Pancreas (tissue), 10 donors: ENCODE measurements at regions not wholly inside any gene's neighbourhood (a gene's known extent, or its start where the extent isn't known, plus 50 kb on each side); places are given as distances from the start of the nearest gene placed in this dataset.

Experiments
- ATAC-seq, 4 donors: fragments of 200-7000 bp; cut with Tn5 transposase; one replicate each; pipeline versions ENCODE4 v1.8.0 to v1.9.1; 2020; ENCODE audit warnings: mild to moderate bottlenecking in 4 of 4, moderate library complexity in 4 of 4
- DNase-seq, 6 donors: peaks; one replicate each; pipeline ENCODE4 v3.0.0-alpha.2; 2020
- FAIRE-seq: peaks from 2 replicates; lab custom pipeline; 2012; peaks lifted over from hg19 to GRCh38; lab: Jason Lieb, UNC
- H3K27ac ChIP-seq, 4 donors: fragments of 200-600 bp; sonication (generic); 1 replicate in 3 of 4; 2 replicates in 1 of 4; pipeline versions ENCODE4 v1.5.0 to v1.8.0; 2020
- H3K27me3 ChIP-seq, 4 donors: fragments of 200-600 bp; one replicate each; pipeline ENCODE4 v1.8.0; 2021
- H3K36me3 ChIP-seq, 3 donors: fragments of 200-600 bp; sonication (generic) in 1 of 3; one replicate each; pipeline versions ENCODE4 v1.5.0 to v1.8.0; 2020 to 2021
- H3K4me1 ChIP-seq, 3 donors: fragments of 200-600 bp; one replicate each; pipeline ENCODE4 v1.8.0; 2021
- H3K4me3 ChIP-seq, 4 donors: fragments of 200-600 bp; sonication (generic) in 2 of 4; one replicate each; pipeline versions ENCODE4 v1.5.0 to v1.8.0; 2020 to 2021
- H3K9me3 ChIP-seq, 4 donors: fragments of 200-600 bp; one replicate each; pipeline ENCODE4 v1.8.0; 2021
- CTCF ChIP-seq, 4 donors: fragments of 200-600 bp; sonication (generic) in 3 of 4; IDR thresholded peaks; one replicate each; pipeline versions ENCODE4 v1.5.0 to v1.8.0; 2021; ENCODE audit warnings: antibody characterized with exemption in 4 of 4
- WGBS, 2 donors: extraction: QIAGEN DNeasy Blood & Tissue Kit; methylation state at CpG; one replicate each; pipeline ENCODE4 v1.1.7; 2013; 5-methylcytosine and 5-hydroxymethylcytosine counted together
- intact Hi-C, 3 donors: fragments of 100-400 bp; cut with DNase I; formaldehyde crosslinking; loops; one replicate each; pipeline versions ENCODE4 v1.11.1 to v1.14.2; 2022
- donor health status: healthy with polysubstance abuse.
- donor health status: DM: no; HTN: no; CAD: no; lungs with moderate emphysema.
- donor health status: DM: no; HTN: no; CAD: no.
- donor health status: control.
- donor health status: control.
- donor health status: Bipolar disorder and iron deficiency.
- donor health status: DM: yes; HTN: yes; CAD: no.
- donor health status: DM: no; HTN: no; CAD: no.
- donor health status: DM: no; HTN: no; CAD: no.
- donor health status: DM: yes; HTN: yes; CAD: no.

- no peak for TF ChIP-seq CTCF (IDR thresholded peaks at IDR 0.05)
- no peak overlapping the region for H3K4me3 ChIP-seq
- no peaks in the 10 kb centered on the region for H3K9me3 ChIP-seq
- no peak for ATAC-seq
- no peak for DNase-seq
- 63 to 71% methylated on average over 2 of the region's 2 CpGs for WGBS, 2 donors
- no peak for FAIRE-seq
- no peaks in the 10 kb centered on the region for H3K36me3 ChIP-seq
- intact Hi-C loops = no loop called here
- H3K27me3 ChIP-seq = no peaks in the 10 kb centered on the region
- no peaks in the 10 kb centered on the region for H3K4me1 ChIP-seq
- H3K27ac ChIP-seq = no peak overlapping the region
These were observed 907.9 kb downstream of the IGSF11 start for GRCh38 chr3:118126751-118127150.

GRCh38 chr3:118127992-118128391, 906.7 kb downstream of the IGSF11 start:
- no peaks in the 10 kb centered on the region for H3K36me3 ChIP-seq
- H3K27me3 ChIP-seq = no peaks in the 10 kb centered on the region
- 44 to 49% methylated on average over 1 of the region's 1 CpG for WGBS, 2 donors
- DNase-seq (no peak), ATAC-seq (no peak), FAIRE-seq (no peak)
- H3K4me1 ChIP-seq = no peaks in the 10 kb centered on the region
- no peak overlapping the region for H3K27ac ChIP-seq
- no peak overlapping the region for H3K4me3 ChIP-seq
- no peak for TF ChIP-seq CTCF (IDR thresholded peaks at IDR 0.05)
- intact Hi-C loops = no loop called here
- H3K9me3 ChIP-seq = no peaks in the 10 kb centered on the region

GRCh38 chr3:118128886-118129285, 905.8 kb downstream of the IGSF11 start:
- ATAC-seq (no peak), FAIRE-seq (no peak), DNase-seq (no peak)
- no peaks in the 10 kb centered on the region for H3K9me3 ChIP-seq
- intact Hi-C loops = no loop called here
- no peak for TF ChIP-seq CTCF (IDR thresholded peaks at IDR 0.05)
- no peaks in the 10 kb centered on the region for H3K27me3 ChIP-seq
- no peak overlapping the region for H3K4me3 ChIP-seq
- 16 to 21% methylated on average over 1 of the region's 1 CpG for WGBS, 2 donors
- H3K27ac ChIP-seq = no peak overlapping the region
- H3K4me1 ChIP-seq = no peaks in the 10 kb centered on the region
- H3K36me3 ChIP-seq = no peaks in the 10 kb centered on the region

- Histone ChIP-seq H3K36me3 (no peaks in the 10 kb centered on the region), H3K4me1 (no peaks in the 10 kb centered on the region), H3K27ac (no peak overlapping the region), H3K4me3 (no peak overlapping the region), H3K9me3 (no peaks in the 10 kb centered on the region), H3K27me3 (no peaks in the 10 kb centered on the region)
- DNase-seq (no peak), ATAC-seq (no peak), FAIRE-seq (no peak)
- TF ChIP-seq CTCF (IDR thresholded peaks at IDR 0.05) = no peak
- WGBS, 2 donors = 50 to 59% methylated on average over 2 of the region's 2 CpGs
- intact Hi-C loops = no loop called here
These were observed 896.9 kb downstream of the IGSF11 start for GRCh38 chr3:118137778-118138177.

- no peaks in the 10 kb centered on the region for H3K27me3 ChIP-seq
- no peak for FAIRE-seq
- peak in 1 of 6 donors; percentile 24 for DNase-seq
- no peak overlapping the region for H3K4me3 ChIP-seq
- H3K4me1 ChIP-seq = no peaks in the 10 kb centered on the region
- TF ChIP-seq CTCF (IDR thresholded peaks at IDR 0.05) = no peak
- ATAC-seq = no peak
- intact Hi-C loops = no loop called here
- H3K9me3 ChIP-seq = no peaks in the 10 kb centered on the region
- 72 to 74% methylated on average over 4 of the region's 4 CpGs for WGBS, 2 donors
- H3K36me3 ChIP-seq = no peaks in the 10 kb centered on the region
- H3K27ac ChIP-seq = no peak overlapping the region
These were observed 889.7 kb downstream of the IGSF11 start for GRCh38 chr3:118144919-118145318.
